Panc1 (cell line): ENCODE measurements at regions not wholly inside any gene's neighbourhood (a gene's known extent, or its start where the extent isn't known, plus 50 kb on each side); places are given as distances from the start of the nearest gene placed in this dataset.

ENCODE experiments used
- ATAC-seq: fragments of 200-7000 bp; cut with Tn5 transposase; 2 replicates; pipeline ENCODE4 v1.9.1; 2020; ENCODE audit warnings: mild to moderate bottlenecking, moderate library complexity
- BruUV-seq: library from RNA; stranded (reverse); fragments of 400-500 nt; replicated peaks from 2 replicates; lab custom pipeline; 2021; lab: Mats Ljungman, UMichigan
- CTCF ChIA-PET: fragments of 300-600 bp; sonication (Branson Sonifier 250); formaldehyde crosslinking; loops from one replicate; lab custom pipeline; 2022; ENCODE audit warnings: antibody characterized with exemption; lab: Charles Lee
- POLR2A ChIA-PET: fragments of 300-600 bp; sonication (Branson Sonifier 250); formaldehyde crosslinking; loops from one replicate; lab custom pipeline; 2022; ENCODE audit warnings: antibody characterized with exemption; lab: Charles Lee
- DNase-seq: peaks from one replicate; pipeline ENCODE4 v3.0.0-alpha.2; 2010; ENCODE audit warnings: low read depth, low spot score
- H3K27ac ChIP-seq: 2 replicates; pipeline ENCODE4 v1.5.1; 2011; ENCODE audit warnings: mild to moderate bottlenecking, low read length, inconsistent platforms
- H3K27me3 ChIP-seq: fragments of 200-500 bp; sonication (Bioruptor generic); 2 replicates; pipeline ENCODE4 v1.6.0; 2014; ENCODE audit warnings: low read length, inconsistent platforms; ENCODE audit not compliant: control insufficient read depth, insufficient read depth
- H3K36me3 ChIP-seq: fragments of 200-500 bp; sonication (Bioruptor generic); 2 replicates; pipeline ENCODE4 v1.5.1; 2014; ENCODE audit warnings: inconsistent platforms, mild to moderate bottlenecking, low read length, moderate library complexity; ENCODE audit not compliant: control insufficient read depth, insufficient read depth
- H3K4me1 ChIP-seq: 2 replicates; pipeline ENCODE4 v1.5.1; 2011; ENCODE audit warnings: inconsistent platforms, mild to moderate bottlenecking, low read length, moderate library complexity; ENCODE audit not compliant: control insufficient read depth, insufficient read depth
- H3K4me3 ChIP-seq, 2 experiments: 2 replicates each; pipeline ENCODE4 v1.5.1; 2011 to 2012; ENCODE audit warnings: low read depth in 2 of 2, low read length in 2 of 2, mild to moderate bottlenecking in 2 of 2, inconsistent platforms in 1 of 2, moderate library complexity in 1 of 2
- H3K9me3 ChIP-seq: fragments of 200-500 bp; sonication (Bioruptor generic); 2 replicates; pipeline ENCODE4 v1.5.1; 2014; ENCODE audit warnings: low read depth, mild to moderate bottlenecking, inconsistent platforms, low read length, moderate library complexity; ENCODE audit not compliant: control insufficient read depth, insufficient read depth
- POLR2AphosphoS5 ChIP-seq: IDR thresholded peaks from 2 replicates; pipeline ENCODE4 v1.6.1; 2012; ENCODE audit warnings: mild to moderate bottlenecking, low read depth, low read length, moderate library complexity
- REST ChIP-seq, 2 experiments: IDR thresholded peaks; 2 replicates each; pipeline ENCODE4 v1.6.1; 2011 to 2012; ENCODE audit warnings: low read depth in 2 of 2, control low read depth in 1 of 2, low read length in 1 of 2, mild to moderate bottlenecking in 1 of 2, moderate library complexity in 1 of 2; ENCODE audit not compliant: insufficient read depth in 1 of 2
- SIN3A ChIP-seq: IDR thresholded peaks from 2 replicates; pipeline ENCODE4 v1.6.1; 2012; ENCODE audit warnings: low read depth, mild to moderate bottlenecking, low read length, moderate library complexity, borderline replicate concordance; ENCODE audit not compliant: insufficient read depth
- TCF7L2 ChIP-seq: IDR thresholded peaks from 2 replicates; pipeline ENCODE4 v1.6.1; 2011; ENCODE audit warnings: mild to moderate bottlenecking, low read depth, low read length, inconsistent platforms
- in situ Hi-C: cut with HindIII; loops from 2 replicates; pipeline ENCODE4 v1.10.0; 2016; ENCODE audit warnings: low sequenced_read_pairs, low pct_unique_long_range_greater_than_20kb
- intact Hi-C: fragments of 100-400 bp; cut with micrococcal nuclease; formaldehyde crosslinking; loops from one replicate; pipeline ENCODE4 v1.10.0; 2022; ENCODE audit not compliant: unreplicated experiment
- TF ChIP-seq, protein P1 (sequence below): fragments of 450-650 bp; IDR thresholded peaks from 2 replicates; pipeline ENCODE4 v1.5.1; 2017; ENCODE audit warnings: mild to moderate bottlenecking

DNA sequence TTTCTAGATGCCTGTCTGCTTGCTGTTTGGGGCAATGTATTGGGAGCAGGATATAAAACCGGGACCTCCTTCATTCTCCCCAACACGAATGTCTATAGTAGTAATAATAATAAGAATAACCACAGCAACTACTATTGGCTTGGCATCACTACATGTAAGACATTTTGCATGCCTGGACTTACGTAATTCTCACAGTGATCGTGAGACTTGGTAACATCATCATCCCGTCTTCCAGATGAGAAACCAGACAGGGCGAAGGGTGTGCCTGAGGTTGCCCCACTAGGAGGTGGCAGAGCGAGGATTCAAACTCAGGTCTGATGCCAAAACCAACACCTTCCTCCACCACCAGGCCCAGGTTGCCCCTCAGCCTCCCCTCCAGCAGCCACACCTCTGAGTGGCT is 185.1 kb downstream of the RGS3 start:
- intact Hi-C loops, result no loop called here
- no peak overlapping the region for H3K4me3 ChIP-seq
- no peaks in the 10 kb centered on the region for H3K27me3 ChIP-seq
- H3K4me1 ChIP-seq, result no peaks in the 10 kb centered on the region
- no peak for DNase-seq
- no peak overlapping the region for H3K27ac ChIP-seq
- in situ Hi-C loops, result no loop called here
- H3K9me3 ChIP-seq, result no peaks in the 10 kb centered on the region
- no peak for TF ChIP-seq TCF7L2
- TF ChIP-seq SIN3A, result no peak
- no peak for TF ChIP-seq REST (IDR thresholded peaks at IDR 0.05; ENCODE audit: insufficient read depth in 1 of 2, low read depth in 2 of 2, low read length in 1 of 2)
- no peak for TF ChIP-seq POLR2AphosphoS5
- TF ChIP-seq, protein P1, sequence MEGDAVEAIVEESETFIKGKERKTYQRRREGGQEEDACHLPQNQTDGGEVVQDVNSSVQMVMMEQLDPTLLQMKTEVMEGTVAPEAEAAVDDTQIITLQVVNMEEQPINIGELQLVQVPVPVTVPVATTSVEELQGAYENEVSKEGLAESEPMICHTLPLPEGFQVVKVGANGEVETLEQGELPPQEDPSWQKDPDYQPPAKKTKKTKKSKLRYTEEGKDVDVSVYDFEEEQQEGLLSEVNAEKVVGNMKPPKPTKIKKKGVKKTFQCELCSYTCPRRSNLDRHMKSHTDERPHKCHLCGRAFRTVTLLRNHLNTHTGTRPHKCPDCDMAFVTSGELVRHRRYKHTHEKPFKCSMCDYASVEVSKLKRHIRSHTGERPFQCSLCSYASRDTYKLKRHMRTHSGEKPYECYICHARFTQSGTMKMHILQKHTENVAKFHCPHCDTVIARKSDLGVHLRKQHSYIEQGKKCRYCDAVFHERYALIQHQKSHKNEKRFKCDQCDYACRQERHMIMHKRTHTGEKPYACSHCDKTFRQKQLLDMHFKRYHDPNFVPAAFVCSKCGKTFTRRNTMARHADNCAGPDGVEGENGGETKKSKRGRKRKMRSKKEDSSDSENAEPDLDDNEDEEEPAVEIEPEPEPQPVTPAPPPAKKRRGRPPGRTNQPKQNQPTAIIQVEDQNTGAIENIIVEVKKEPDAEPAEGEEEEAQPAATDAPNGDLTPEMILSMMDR, result no peak
- no peak for ATAC-seq
- BruUV-seq, result no TSS peak
- ChIA-PET POLR2A (no interaction called here), CTCF (no interaction called here)
- no peaks in the 10 kb centered on the region for H3K36me3 ChIP-seq

- H3K4me1 ChIP-seq, result no peaks in the 10 kb centered on the region
- CTCF ChIA-PET, result no interaction called here
- POLR2A ChIA-PET, result no interaction called here
Measured at GRCh38 chr9:113649054-113649453, 185.5 kb downstream of the RGS3 start.

More at GRCh38 chr9:113649054-113649453, 185.5 kb downstream of the RGS3 start:
- no TSS peak for BruUV-seq
- Histone ChIP-seq H3K9me3 (no peaks in the 10 kb centered on the region), H3K36me3 (no peaks in the 10 kb centered on the region), H3K27ac (no peak overlapping the region), H3K27me3 (no peaks in the 10 kb centered on the region), H3K4me3 (no peak overlapping the region)
- in situ Hi-C loops, result no loop called here
- TF ChIP-seq SIN3A (no peak), TCF7L2 (no peak), REST (IDR thresholded peaks at IDR 0.05; ENCODE audit: insufficient read depth in 1 of 2, low read depth in 2 of 2, low read length in 1 of 2) (no peak), POLR2AphosphoS5 (no peak)
- TF ChIP-seq, protein P1, result no peak
- ATAC-seq, result no peak
- intact Hi-C loops, result no loop called here
- no peak for DNase-seq
